ENCODE measurements at regions not wholly inside any gene's neighbourhood (a gene's known extent, or its start where the extent isn't known, plus 50 kb on each side); places are given as distances from the start of the nearest gene placed in this dataset.

DNA sequence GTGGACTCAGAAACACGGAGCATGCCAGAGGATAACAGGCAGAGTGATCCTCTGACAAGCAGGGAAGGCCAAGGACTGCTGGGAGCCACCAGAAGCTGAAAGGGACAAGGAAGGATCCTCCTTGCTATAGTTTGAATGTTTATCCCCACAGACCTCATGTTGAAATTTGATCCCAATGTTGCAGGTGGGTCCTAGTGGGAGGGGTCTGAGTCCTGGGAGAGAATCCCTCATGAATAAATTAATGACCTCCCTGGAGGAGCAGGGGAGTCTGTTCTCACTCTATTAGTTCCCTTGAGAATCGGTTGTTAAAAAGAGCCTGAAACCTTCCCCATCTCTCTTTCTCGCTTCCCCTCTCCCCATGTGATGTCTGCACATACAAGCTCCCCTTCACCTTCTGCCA is 124.4 kb downstream of the FBXO15 start:
- no peak overlapping the region for H3K4me3 ChIP-seq (ENCODE audit: low read depth, low read length)
- no peak for DNase-seq (ENCODE audit: low read depth)

DNA sequence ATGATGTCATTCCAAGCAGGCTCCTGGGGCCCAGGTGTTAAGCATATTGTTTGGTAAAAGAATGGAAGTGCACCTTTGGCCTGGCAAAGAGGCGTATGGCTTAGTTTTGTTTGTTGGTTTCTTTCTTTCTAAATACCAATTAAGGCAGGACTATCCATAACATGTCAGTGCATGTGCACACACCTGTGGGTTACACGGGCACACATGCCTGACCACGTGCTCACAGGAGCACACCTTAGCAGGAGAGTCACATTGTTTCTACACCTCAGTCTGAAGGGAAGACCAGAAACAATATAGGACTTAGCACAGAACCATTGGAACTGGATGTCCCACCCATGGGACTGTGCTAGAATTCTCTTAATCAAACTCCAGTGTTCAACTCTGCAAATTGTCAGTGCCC is 127.8 kb downstream of the FBXO15 start:
- H3K4me3 ChIP-seq (ENCODE audit: low read depth, low read length) = no peak overlapping the region
- DNase-seq (ENCODE audit: low read depth) = no peak

DNA sequence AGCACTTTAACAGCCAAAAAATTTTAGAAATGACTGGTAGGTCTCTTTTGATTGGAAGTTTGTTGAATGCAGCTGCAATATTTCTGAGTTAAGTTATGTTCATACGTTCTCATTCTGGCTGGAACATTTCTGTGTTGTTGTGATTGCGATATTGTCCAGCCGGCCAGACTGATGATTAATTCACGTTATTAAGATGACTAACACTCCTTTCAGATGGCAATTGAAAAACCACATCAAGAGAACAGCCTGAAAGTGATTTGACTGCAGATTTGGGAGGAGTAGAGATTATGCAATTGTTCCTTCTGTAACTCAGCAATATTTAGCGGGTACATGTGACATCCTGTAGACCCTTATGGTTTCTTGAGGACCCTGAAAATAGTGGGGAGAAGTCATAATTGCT is 133.7 kb downstream of the FBXO15 start:
- H3K4me3 ChIP-seq (ENCODE audit: low read depth, low read length) = no peak overlapping the region
- DNase-seq (ENCODE audit: low read depth) = peak; percentile 52

DNA sequence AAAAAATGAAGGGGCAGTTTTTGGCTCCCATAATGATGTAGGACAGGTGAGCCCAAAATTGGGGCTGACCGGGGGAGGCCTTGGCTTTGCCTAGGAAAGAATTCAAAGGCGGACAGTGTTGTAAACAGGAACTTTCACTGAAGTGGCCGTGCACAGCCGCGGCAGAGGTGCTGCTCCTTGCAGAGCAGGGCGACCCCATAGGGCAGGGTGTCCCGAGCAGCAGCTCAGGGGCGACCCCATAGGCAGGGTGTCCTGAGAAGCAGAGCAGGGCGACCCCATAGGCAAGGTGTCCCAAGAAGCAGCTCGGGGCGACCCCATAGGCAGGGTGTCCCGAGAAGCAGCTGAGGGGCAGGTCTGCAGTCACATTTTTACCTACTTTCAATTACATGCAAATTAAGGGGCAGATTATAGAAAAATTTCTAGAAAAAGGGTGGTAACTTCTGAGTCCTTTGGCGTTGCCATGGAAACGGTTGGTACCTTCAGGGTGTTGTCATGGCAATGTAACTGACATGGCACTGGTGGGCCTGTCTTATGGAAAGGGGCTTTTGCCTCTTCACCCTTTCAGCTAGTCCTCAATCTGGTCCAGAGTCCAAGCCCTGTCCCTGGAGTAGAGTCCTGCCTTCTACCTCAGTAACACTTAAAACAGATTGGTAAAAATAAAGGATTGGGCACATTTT is 134.5 kb downstream of the FBXO15 start:
- H3K4me3 ChIP-seq (ENCODE audit: low read depth, low read length) = no peak overlapping the region
- DNase-seq (ENCODE audit: low read depth) = no peak

DNA sequence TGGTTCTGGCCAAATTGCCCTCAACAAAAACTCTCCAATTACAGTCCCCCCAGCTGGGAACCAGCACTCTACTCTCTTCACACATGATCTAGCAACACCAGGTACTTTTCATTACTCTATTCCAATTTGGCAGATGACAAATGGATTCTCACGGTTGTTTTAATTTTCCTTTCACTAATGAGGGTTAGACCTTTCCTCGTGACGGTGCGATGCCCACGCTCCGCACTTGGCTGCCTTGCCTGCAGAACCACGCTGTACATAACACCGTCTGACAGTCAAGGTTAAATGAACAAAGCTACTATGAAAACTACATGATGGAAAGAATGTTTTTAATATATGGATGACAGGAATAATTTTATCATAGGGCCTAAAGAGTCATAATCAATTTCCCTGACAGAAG is 141.5 kb downstream of the FBXO15 start:
- no peak overlapping the region for H3K4me3 ChIP-seq (ENCODE audit: low read depth, low read length)
- DNase-seq (ENCODE audit: low read depth) = no peak

DNA sequence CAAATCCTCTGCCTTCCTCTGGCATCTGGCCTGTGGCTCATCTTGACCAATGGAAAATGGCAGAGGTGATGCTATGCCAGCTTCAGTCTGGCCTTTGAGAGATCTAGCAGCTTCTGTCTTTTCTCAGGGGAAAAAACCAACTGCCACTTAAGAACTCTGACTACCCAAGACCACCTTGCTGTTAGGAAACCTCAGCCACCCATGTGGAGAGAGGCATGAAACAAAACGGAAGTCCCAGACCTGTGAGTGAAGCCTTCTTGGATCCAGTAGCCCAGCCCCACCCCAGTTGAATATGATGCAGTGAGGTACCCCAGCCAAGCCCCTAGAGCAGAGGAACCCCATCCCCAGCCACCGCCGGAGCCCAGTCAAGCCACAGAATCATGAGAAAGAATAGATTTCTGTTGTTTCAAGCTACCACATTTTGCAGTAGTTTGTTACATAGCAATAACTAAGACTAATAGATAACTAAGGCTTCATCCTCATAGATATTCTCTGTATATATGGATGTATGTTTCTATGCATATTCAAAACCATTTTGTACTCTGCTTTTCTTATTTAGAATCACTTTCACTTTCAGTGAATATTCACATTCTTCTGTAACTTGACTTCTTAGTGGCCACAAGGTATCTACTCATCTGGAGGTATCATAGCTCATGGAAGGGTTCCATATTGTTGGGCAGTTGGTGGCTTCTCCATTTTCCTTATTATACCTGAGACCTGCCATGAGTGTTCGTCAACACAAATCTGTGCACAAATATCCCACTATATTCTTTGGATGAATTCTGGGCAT is 142.1 kb downstream of the FBXO15 start:
- no peak for DNase-seq (ENCODE audit: low read depth)
- H3K4me3 ChIP-seq (ENCODE audit: low read depth, low read length) = no peak overlapping the region

DNA sequence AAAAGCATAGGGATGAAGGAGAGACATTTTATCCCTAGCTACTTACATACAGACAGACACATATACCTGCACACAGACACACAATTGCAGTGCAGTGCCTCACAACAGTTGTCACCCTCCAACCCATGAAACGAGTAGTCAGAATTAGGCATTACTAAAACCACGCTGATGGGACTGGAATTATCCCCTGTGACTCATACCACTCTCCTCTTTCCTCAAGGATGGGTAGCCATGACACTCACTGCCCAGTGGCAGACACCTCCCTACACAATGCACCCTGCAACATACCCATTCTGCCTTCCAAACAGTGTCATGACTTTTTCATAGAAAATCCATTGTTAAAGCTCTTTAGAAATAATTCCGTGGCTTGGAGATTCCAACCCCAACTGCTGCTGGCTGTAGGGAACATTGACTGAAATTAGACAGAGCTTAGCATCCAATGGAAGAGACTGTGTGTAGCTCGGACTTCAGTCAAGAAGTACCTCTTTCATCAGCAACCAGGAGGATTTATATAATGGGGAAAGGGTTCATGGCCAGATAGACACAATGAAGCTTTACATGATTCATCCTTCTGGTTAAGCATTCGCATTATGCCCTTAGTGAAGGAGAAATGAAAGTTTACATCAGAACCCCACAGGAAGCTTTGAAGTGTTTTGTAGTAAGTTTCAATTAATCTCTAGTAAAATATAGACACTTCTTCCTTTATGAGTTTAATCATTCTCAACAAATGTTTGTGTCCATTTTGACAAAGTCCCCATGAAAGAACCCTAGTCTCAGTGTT is 155.2 kb downstream of the FBXO15 start:
- no peak overlapping the region for H3K4me3 ChIP-seq (ENCODE audit: low read depth, low read length)
- DNase-seq (ENCODE audit: low read depth) = no peak

DNA sequence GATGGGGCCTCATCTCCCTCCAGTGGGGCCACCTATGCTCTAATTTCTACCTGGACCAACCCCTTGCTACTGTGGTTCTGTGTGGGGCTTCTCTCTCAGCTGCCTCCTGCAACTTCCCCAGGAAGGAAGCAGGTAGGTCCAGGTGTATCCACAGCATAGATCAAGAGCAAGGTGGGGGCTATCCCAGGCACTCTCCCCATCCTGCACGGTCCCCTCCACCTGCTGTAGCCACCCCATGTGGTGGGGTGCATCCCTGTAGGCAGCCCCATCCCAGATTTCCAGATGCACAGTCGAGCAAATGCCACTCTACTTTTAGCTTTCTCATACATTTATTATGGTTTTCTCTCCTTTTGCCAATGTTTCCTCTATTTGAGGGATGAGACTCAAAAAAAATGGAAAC is 156.1 kb downstream of the FBXO15 start:
- no peak overlapping the region for H3K4me3 ChIP-seq (ENCODE audit: low read depth, low read length)
- DNase-seq (ENCODE audit: low read depth) = no peak

DNA sequence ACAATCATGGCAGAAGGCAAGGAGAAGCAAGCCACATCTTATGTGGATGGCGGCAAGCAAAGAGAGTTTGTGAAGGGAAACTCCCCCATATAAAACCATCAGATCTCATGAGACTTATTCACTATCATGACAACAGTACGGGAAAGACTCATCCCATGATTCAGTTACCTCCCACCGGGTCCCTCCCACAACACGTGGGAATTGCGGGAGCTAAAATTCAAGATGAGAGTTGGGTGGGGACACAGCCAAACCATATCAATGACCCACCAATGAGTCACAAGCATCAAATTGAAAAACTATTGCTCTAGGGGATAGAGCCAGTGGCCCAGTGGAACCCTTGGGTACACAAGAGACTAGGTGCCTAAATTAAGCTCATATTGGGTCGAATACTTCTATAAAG is 157.4 kb downstream of the FBXO15 start:
- DNase-seq (ENCODE audit: low read depth) = no peak
- H3K4me3 ChIP-seq (ENCODE audit: low read depth, low read length) = no peak overlapping the region

DNA sequence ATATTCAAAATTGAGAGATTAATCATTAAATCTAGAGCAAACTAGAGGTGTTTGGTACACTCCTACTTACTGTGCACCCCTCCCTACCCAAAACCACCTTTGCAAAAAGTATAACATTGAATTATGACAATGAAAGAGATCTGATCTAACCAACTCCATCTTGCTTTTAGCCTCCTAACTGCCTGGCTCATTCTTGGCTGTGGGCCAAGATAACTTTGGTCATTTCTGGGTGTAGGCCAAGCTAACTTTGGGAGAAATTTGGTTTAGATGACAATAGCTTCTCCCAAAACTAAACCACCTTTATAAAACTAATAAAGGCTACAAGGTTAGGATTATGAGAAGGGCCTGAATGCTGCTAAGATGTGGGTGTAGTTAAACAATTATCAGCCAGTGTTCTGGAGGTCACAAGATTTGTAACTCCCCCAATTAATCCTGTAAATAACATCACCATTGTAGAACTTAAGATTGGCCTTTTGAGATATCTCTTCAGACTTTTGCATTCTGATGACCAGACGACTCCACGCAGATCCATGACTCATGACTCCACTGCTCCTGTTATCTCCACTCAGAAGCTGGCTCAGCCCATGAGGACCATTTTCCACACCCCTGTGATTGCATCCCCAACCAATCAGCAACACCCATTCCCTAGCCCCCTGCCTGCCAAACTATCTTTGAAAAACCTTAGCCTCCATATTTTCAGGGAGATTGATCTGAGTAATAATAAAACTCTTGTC is 160.2 kb downstream of the FBXO15 start:
- no peak for DNase-seq (ENCODE audit: low read depth)
- no peak overlapping the region for H3K4me3 ChIP-seq (ENCODE audit: low read depth, low read length)

DNA sequence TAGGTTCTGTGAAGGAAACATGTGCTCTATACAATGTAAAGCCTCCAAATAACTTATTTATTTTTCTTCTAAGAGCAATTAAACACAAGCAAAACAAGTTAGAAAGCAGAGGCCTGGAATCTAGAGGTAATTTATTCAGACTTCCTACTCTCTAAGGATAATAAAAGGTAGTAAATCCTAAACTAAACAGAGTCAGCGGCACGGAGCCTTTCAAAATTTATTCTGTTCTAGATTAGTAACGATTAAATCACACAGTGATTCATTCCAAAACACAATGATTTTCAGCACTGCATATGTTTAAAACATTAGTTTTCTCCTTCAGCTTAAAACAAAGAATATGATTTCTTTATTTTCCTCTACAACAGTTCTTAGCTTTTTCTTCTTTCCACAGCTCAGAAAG is 160.9 kb downstream of the FBXO15 start:
- H3K4me3 ChIP-seq (ENCODE audit: low read depth, low read length) = no peak overlapping the region
- no peak for DNase-seq (ENCODE audit: low read depth)

DNA sequence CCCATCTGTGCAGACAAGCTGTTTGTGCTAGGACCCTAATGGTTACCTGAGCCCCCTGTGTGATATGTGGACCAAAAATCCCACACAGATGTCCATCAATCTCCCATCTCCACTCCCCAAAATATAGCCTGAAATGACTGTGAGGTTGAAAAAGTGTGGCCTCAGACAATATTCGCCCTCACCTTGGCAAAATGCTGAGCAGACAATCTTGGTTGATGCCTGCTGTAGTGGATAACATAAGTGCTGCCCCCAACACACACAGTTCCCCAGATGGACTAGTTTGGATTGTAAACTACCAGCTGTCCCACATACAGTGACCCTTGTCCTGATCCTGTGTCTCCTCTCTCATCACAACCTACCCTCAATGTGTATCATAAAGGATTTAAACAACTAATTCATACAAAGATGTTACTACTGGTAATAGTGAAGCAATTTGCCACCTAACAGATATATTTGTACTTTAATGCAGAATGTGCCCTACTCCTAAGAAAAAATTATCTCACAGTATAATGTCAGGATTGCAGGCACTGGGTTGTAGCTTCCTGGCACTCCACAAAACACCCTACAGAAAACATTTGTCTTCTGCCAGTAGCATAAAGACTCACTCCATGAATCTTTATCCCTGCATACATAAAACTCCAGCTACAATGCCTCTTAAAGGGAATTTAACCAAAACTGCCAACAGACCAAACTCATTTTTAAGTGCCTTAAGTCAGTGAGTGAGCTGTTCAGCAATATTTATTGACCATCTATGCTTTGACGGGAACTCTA is 161.6 kb downstream of the FBXO15 start:
- no peak for DNase-seq (ENCODE audit: low read depth)
- no peak overlapping the region for H3K4me3 ChIP-seq (ENCODE audit: low read depth, low read length)

DNA sequence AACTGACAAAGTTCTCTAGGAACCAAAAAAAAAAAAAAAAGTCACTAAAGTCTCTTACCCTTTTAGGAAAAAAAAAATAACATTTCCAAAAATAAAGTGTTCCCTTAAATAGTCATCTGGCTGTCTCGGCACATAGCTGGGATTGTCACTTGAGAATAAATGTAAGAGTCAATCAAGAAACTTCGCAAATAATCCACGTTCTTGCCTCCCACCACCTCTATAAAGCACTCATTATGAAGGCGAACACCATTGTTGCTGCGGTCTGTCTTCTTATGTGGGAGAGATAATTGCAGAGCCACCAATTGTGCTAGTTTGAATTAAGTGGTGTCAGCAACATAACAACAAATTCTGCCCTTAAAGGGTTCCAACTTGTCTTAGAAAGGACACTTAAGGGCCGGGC is 163.7 kb downstream of the FBXO15 start:
- no peak for DNase-seq (ENCODE audit: low read depth)
- H3K4me3 ChIP-seq (ENCODE audit: low read depth, low read length) = no peak overlapping the region

DNA sequence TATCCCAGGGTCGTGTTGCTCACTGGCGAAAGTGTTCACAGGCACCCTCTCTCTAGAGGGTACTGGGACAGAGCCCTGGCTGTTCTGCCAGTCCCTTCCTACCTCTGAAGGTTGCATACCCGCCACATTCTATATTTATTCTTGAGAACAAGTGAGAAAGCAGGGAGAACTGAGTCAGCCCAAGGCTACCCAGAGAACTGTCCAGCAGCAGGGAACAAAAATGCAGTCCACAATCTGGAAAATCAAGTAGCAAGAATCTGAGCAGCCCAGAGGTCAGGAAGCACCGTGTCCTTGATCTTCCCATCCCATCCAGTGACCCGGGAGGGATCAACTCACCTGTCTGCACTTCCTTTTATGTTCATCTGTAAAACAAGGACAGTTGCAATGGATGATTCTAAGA is 164.1 kb downstream of the FBXO15 start:
- no peak overlapping the region for H3K4me3 ChIP-seq (ENCODE audit: low read depth, low read length)
- no peak for DNase-seq (ENCODE audit: low read depth)

DNA sequence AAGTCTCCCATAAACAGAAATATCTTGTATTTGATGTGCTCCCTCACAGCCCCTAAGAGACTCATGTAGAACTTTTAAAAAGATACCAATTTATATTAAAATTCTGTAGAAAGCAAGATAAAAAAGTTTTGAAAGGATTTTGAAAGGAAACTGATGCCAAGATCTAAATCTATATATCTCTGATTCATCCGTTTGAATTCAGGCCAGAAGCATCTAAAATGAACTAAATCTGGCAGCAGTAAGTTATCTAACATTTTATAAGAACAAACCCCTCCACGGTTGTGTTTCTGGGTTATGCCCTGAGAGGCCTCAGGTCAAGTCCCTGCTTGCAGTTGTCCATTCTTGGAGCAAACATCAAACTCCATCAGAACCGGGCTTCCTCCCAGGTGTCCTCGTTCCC is 165.8 kb downstream of the FBXO15 start:
- H3K4me3 ChIP-seq (ENCODE audit: low read depth, low read length) = no peak overlapping the region
- no peak for DNase-seq (ENCODE audit: low read depth)

DNA sequence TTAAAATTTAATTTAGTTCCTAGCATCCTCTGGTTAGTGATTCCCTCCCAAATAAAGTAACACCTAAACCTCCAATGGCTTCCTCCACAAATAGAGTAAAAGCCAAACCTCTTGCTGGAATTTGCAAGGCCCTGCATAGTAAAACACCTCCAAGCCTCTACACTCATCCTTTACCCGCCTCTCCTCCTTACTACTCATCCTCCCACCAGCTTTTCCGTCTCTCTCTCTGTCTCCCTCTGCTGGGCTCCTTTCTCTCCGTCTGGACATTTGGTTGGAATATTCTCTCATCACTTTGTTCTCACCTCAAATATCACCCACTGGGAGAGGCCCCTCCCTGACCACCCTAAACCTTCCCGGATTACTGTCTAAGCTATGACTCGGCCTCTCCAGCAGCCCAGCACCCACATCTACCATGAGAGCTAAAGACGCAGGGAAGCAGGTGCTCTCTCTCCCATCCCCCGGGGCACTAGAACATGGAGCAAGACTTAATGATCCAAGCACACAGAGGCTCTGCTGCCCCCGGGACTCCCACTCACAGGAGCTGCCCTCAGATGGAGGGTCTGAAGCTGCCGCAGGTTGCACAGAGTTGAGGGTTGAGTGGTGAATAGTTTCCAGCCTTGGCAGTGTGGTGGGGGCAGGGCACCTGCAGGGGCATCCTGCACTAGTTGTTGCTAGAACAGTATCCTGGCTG is 167.2 kb downstream of the FBXO15 start:
- H3K4me3 ChIP-seq (ENCODE audit: low read depth, low read length) = no peak overlapping the region
- DNase-seq (ENCODE audit: low read depth) = no peak

DNA sequence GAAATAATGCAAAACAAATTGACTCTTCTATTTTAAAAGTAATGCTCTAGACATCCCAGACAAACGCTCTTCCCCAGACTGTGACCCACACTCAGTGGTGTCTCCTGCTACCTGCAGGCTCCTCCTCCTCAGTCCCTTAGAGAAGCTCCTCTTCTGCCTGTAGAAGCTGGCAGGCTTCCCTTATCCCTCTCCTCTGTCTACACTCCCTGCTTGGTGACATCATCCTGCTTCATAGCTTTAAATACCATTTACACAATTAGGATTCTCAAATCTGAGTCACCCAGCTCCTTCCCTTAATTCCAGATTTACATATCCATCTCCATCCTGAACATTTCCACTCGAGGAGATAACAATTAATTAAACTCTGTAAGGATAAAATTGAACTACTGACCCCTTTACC is 167.9 kb downstream of the FBXO15 start:
- H3K4me3 ChIP-seq (ENCODE audit: low read depth, low read length) = no peak overlapping the region
- no peak for DNase-seq (ENCODE audit: low read depth)

DNA sequence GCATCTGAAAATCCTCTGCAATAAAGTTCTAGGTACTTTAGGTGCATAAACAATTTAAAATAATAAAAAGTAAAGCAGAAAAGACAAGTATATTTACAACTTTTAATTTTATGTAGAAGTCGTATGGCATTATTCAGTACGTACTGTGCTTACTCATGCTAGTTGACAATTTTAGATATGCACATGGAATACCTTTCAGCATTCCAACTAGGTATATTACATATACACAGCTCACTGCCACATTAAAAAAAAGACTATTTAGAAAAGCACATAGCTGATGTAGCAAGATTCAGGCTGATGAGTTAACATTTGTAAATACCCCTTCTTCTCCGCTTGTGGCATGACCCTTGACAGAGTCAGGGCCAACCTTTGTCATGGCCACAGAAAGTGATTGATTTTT is 171.2 kb downstream of the FBXO15 start:
- no peak for DNase-seq (ENCODE audit: low read depth)
- H3K4me3 ChIP-seq (ENCODE audit: low read depth, low read length) = no peak overlapping the region

DNA sequence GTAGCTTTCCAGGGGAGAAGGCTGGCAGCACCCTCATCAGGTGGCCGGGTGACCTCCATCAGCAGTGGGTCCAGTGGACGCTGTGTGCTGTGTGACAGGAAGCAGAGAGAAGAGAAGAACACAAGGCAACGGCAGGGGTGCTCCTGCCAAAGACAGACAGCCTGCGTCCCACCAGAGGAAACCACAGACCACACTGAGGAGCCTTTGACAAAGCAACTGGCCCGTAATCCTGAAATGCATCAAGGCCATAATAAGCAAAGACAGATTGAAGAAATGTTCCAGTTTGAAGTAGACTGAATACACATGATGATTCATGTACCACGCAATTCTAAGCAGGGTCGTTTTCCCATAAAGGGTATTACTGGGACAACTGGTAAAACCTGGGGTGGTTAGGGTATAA is 172.4 kb downstream of the FBXO15 start:
- no peak overlapping the region for H3K4me3 ChIP-seq (ENCODE audit: low read depth, low read length)
- DNase-seq (ENCODE audit: low read depth) = peak; percentile 66

Measured in skeletal muscle cell (primary cell).